Activated naive CD4-positive, alpha-beta T cell treated with anti-CD3 and anti-CD28 coated beads, Interleukin-2, amount 50 U/mL, for 72 hours (primary cell): ENCODE measurements at regions not wholly inside any gene's neighbourhood (a gene's known extent, or its start where the extent isn't known, plus 50 kb on each side); places are given as distances from the start of the nearest gene placed in this dataset.
"Not testable (repeated sequence)": the region's sequence is repeated elsewhere in the genome, so short reads cannot be mapped to it uniquely, and the experiment has no call there.

Source experiments
- ATAC-seq, 2 donors: fragments of 150-1000 bp; cut with Tn5 transposase; 2 replicates each; pipeline ENCODE4 v1.10.0; 2021; ENCODE audit warnings: mild to moderate bottlenecking in 2 of 2, moderate library complexity in 2 of 2
- DNase-seq, 2 donors: peaks; one replicate each; pipeline ENCODE4 v3.0.0; 2021 to 2022; ENCODE audit warnings: low spot score in 2 of 2
- H3K27ac Mint-ChIP-seq, 2 donors: one replicate each; pipeline ENCODE4 v1.8.0; 2022; ENCODE audit warnings: mild to moderate bottlenecking in 2 of 2, mixed read lengths in 2 of 2
- H3K36me3 Mint-ChIP-seq, 2 donors: one replicate each; pipeline ENCODE4 v1.8.0; 2022; ENCODE audit warnings: mixed read lengths in 2 of 2
- H3K9me3 Mint-ChIP-seq, 2 donors: one replicate each; pipeline ENCODE4 v1.8.0; 2022; ENCODE audit warnings: mixed read lengths in 2 of 2

DNA sequence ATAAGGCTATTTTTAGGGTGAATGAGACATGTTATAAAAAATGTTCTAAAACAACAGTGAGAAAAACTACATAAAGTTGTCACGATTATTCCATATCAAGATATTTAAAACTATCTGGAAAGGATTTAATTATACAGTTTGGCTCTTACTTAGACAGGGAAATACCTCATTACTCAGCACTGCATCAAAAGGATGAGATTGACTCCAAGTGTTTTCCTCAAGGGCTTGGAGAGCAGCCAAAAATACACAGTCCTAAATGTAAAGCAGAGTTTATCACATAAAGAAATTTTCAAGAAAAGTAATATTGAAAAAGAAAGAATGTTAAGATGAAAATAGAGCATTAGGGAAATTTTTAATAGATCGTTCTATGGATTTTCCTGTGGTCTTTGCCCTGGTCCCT is 285.5 kb upstream of the NETO1 start:
- no peak for DNase-seq
- H3K9me3 Mint-ChIP-seq: peaks cover 0 to 4% of the 10 kb centered on the region in 2 donors

DNA sequence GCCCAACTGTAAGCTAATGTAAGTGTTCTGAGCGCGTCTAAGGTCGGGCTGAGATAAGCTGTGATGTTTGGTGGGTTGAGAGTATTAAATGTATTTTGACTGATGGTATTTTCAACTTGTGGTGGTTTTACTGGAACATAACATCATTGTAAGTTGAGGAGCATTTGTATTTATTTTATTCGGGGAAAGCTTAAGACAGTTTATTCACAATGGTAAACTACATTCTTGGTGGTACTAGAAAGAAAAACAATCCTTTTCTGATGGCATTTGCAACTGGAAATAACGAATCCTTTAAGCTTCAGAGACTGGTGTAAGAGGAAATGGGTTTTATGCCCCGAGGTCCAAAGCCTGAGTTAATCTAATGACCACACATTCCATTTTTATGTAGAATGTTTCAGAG is 283.3 kb upstream of the NETO1 start:
- no peak for ATAC-seq
- H3K27ac Mint-ChIP-seq: no peak overlapping the region
- no peaks in the 10 kb centered on the region for H3K36me3 Mint-ChIP-seq
- DNase-seq: no peak
- H3K9me3 Mint-ChIP-seq: peaks cover 0 to 4% of the 10 kb centered on the region in 2 donors

More for the DNA sequence above, 285.5 kb upstream of the NETO1 start:
- no peak overlapping the region for H3K27ac Mint-ChIP-seq
- H3K36me3 Mint-ChIP-seq: no peaks in the 10 kb centered on the region
- ATAC-seq: no peak

DNA sequence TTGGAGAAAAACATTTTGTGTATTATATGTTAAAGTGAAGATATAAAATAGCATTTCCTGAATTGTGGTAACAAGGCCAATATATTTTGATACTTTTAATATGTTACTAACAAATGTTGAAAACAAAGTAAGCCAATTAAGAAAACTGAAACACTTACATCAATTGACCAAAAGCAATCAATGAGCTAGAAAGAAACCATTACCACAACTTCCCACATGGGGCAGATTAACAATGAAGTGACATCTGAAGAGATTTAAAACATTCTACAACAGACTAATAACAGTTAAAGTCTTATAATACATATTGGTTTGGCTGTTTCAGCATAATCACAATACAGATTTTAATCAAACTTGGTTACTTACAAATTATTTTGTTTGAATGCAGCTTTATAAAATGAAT is 282.4 kb upstream of the NETO1 start:
- ATAC-seq (no peak), DNase-seq (no peak)
- Mint-ChIP-seq H3K36me3 (no peaks in the 10 kb centered on the region), H3K9me3 (peaks cover 0 to 4% of the 10 kb centered on the region in 2 donors), H3K27ac (no peak overlapping the region)

DNA sequence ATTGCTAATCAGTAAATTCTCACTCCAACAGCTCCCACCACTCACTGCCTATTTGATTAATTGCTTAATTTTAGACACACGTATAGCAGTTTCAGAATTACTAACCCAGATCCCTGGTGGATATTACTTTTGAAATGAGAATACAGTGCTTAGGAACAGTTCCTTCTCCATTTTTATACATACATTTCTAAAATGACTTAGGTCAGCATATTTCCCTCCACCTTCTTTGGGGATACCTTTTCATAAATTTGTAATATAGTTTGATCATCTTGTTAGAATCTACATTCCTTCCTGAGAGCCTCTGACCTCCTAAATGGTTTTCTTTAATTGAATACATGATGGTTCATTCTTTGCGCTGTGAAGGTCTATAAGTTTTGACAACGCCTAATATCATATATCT is 279.8 kb upstream of the NETO1 start:
- DNase-seq (no peak), ATAC-seq (no peak)
- Mint-ChIP-seq H3K27ac (no peak overlapping the region), H3K9me3 (peaks cover 6 to 7% of the 10 kb centered on the region in 2 donors), H3K36me3 (no peaks in the 10 kb centered on the region)

DNA sequence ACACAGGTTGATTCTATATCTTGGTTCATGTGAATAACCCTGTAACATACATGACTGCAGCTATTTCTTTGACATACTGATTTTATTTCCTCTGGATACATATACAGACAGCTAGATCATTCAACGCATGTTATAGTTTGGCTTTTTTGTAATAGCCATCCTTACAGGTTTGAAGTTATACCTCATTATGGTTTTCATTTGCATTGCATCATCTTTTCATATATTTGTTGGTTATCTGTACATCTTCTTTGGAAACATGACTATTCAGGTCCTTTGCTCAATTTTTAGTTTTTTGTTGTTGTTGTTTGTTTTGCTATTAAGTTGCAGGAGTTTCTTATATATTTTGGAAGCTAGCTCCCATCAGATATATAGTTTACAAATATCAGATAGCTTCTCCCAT is 276.2 kb upstream of the NETO1 start:
- DNase-seq: no peak
- Mint-ChIP-seq H3K9me3 (peaks cover 6 to 7% of the 10 kb centered on the region in 2 donors), H3K36me3 (no peaks in the 10 kb centered on the region), H3K27ac (no peak overlapping the region)
- no peak for ATAC-seq

DNA sequence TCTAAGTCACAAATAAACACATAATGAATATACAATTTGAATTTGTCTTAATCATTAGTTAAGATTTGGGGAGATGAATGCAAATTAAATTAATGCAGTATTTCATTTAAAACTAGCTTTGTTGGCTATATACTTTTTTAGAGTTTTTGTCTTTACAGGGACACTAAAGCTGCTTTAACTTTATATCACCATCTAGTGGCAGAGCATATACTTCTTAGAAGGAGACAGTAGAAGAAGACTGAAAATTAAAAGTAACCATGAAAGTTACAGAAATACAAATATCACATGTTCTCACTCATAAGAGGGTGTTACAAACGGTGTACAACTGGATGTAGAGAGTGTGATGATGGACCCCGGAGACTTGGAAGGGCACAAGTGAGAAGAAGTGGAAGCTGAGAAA is 268.3 kb upstream of the NETO1 start:
- DNase-seq (no peak), ATAC-seq (no peak)
- Mint-ChIP-seq H3K27ac (no peak overlapping the region), H3K9me3 (peaks cover 4 to 13% of the 10 kb centered on the region in 2 donors), H3K36me3 (no peaks in the 10 kb centered on the region)

DNA sequence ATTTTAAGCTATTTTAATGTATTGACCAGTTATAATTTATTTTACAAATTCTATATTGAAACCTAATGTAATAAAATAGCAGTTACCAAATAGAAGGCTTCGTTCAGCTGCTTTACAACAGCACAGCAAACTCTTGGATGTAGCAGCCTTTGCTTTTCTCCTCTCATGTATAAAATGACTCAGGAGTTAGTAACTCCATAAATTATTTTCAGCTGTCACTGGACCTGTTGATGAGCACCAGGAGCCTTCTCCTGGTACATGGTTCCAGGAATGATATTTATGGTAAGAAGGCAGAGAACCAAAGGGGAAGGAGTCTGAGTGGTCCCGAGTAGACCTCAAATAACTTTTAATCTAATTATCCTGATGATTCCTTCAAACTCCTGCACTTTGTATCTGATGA is 256.4 kb upstream of the NETO1 start:
- Mint-ChIP-seq H3K27ac (no peak overlapping the region), H3K36me3 (no peaks in the 10 kb centered on the region), H3K9me3 (peaks cover 5 to 11% of the 10 kb centered on the region in 2 donors)
- ATAC-seq: no peak
- DNase-seq: no peak

DNA sequence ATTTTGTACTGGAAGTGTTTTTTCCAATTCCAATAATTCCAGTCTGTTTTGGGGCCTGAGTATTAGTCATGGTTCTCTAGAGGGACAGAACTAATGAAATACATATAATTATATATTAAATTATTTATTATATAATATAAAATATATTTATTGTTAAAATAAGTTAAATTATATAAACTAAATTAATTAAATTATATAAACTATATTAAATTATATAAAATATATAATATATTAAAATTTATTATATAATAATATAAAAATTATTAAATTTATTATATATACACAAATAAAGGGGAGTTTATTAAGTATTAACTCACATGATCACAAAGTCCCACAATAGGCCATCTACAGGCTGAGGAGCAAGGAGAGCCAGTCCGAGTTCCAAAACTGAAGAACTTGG is 253.4 kb upstream of the NETO1 start:
- no peaks in the 10 kb centered on the region for H3K36me3 Mint-ChIP-seq
- DNase-seq: no peak
- H3K27ac Mint-ChIP-seq: no peak overlapping the region
- ATAC-seq: no peak
- H3K9me3 Mint-ChIP-seq: peaks cover 5 to 7% of the 10 kb centered on the region in 2 donors

DNA sequence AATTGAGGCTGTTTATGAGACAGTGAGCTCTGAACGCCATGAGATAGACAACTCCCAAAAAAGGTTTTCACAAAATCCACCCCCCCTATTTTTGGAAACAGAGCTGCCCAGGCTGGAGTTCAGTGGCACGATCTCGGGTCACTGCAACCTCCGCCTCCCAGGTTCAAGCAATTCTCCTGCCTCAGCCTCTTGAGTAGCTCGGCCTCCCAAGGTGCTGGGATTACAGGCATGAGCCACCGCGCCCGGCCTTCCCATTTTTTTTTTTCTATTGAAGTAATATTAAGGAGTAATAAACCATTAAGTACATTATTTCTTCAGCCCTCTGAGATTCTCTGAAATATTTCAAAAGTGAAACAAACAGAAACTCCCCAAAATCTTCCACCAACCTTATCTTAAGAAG is 252.8 kb upstream of the NETO1 start:
- H3K27ac Mint-ChIP-seq: no peak overlapping the region
- no peaks in the 10 kb centered on the region for H3K36me3 Mint-ChIP-seq
- no peak for ATAC-seq
- DNase-seq: no peak
- peaks cover 5 to 7% of the 10 kb centered on the region in 2 donors for H3K9me3 Mint-ChIP-seq

DNA sequence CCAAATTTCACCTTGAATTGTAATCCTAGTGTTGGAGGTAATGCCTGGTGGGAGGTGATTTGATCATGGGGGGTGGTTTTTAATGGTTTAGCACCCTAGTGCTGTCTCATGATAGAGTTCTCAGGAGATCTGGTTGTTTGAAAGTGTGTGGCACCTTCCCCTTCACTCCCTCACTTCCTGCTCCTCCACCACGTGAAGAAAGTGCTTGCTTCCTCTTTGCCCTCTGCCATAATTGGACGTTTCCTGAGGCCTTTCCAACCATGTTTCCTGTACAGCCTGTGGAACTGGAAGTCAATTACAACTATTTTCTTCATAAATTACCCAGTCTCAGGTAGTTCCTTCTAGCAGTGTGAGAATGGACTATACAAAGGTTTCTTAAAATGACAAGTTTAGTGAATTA is 251.8 kb upstream of the NETO1 start:
- Mint-ChIP-seq H3K9me3 (peaks cover under 1 to 7% of the 10 kb centered on the region in 2 donors), H3K36me3 (no peaks in the 10 kb centered on the region), H3K27ac (no peak overlapping the region)
- DNase-seq (no peak), ATAC-seq (no peak)

DNA sequence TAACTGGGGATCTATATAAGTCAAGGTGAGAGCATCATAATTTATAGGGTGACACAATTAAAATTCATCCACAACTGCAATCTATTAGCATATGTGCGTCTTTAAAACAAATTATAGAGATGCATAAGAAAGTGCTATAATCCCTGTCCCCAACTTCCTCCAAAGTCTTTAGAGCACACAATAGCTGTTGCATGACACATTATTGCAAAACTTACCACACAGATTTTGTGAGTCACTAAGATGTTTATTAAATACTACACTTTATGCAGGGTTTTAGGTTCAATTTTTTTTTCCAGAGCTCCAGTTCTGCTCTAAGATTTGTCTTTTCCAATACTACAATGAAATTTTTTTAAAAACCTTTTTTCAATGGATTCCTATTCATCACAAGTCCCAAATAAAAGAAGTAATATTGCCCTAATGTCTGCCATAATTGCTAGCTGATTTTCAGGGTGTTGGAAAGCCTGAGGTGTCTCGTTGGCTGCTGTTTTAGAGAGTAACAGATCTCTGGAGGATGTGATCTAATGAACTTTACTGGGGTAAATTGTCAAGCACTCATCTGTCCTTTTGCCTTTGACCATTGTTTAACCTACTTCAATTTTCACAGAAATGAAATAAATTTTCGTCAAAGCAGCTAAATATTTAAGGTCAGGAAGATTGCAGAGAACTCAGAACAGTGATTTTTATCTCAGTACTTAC is 250.5 kb upstream of the NETO1 start:
- DNase-seq: no peak
- Mint-ChIP-seq H3K9me3 (peaks cover 0 to 10% of the 10 kb centered on the region in 2 donors), H3K27ac (no peak overlapping the region), H3K36me3 (no peaks in the 10 kb centered on the region)
- ATAC-seq: no peak

DNA sequence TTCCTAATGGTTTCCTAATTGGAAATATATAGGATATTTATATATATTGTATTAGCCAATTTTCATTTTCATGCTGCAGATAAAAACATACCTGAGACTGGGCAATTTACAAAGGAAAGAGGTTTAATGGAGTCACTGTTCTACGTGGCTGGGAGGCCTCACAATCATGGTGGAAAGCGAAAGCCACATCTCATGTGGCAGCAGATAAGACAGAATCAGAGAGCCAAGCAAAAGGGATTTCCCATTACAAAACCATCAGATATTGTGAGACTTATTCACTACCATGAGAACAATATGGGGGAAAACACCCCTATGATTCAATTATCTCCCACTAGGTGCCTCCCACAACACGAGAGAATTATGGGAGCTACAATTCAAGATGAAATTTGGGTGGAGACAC is 242.5 kb upstream of the NETO1 start:
- Mint-ChIP-seq H3K9me3 (peaks cover 0 to 8% of the 10 kb centered on the region in 2 donors), H3K36me3 (no peaks in the 10 kb centered on the region), H3K27ac (no peak overlapping the region)
- ATAC-seq: no peak
- DNase-seq: no peak

DNA sequence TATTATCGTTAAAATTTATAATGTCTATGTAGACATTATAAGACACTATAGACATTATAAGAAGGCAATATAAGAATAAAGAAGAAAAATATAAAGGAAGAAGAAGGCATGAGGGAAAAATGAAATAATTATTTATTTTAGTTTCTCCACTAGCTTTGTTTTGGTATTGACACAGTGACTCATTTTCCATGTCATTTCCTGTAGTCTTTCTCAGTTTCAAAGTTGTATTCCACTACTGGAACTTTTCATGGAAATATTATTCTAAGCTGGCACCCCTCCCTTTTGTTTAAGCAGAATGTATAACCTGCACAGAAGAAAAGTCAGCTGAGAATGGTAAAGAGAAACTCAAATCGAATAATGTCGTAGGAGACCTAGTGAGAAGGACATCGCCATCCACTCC is 234.2 kb upstream of the NETO1 start:
- Mint-ChIP-seq H3K9me3 (peaks cover 0 to 13% of the 10 kb centered on the region in 2 donors), H3K27ac (no peak overlapping the region), H3K36me3 (peaks cover 0 to 5% of the 10 kb centered on the region in 2 donors)
- ATAC-seq (no peak), DNase-seq (no peak)

DNA sequence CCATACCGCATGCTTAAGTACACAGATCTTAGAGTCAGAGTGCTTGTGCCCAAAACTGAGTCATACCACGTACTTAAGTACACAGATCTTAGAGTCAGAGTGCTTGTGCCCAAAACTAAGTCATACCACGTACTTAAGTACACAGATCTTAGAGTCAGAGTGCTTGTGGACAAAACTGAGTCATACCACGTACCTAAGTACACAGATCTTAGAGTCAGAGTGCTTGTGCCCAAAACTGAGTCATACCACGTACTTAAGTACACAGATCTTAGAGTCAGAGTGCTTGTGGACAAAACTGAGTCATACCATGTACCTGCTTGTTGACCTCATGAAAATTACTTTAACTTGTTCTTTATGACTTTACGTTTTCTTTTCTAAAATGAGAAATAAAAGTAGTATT is 233.7 kb upstream of the NETO1 start:
- not testable (repeated sequence) for H3K27ac Mint-ChIP-seq, DNase-seq, ATAC-seq, H3K36me3 Mint-ChIP-seq
- H3K9me3 Mint-ChIP-seq: peaks cover 0 to 13% of the 10 kb centered on the region in 2 donors

DNA sequence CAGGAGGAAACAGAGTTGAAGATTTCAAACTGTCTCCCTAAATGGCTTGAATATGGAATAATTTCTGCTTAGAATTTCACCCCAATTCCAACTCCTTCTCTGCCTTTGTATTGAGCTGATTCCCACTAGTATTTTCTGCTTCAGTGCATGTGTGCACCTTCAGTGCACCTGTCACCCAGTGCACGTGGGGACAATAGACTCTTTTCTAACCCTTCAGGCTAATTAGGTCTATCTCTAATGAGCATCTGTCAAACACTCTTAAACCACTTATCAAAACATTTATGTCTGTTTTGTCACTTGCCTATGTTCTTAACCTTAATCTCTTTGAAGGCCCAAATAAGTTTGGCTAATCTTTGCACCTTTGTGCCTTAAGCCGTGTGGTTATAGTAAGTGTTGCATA is 232.0 kb upstream of the NETO1 start:
- no peak overlapping the region for H3K27ac Mint-ChIP-seq
- DNase-seq (no peak), ATAC-seq (no peak)
- peaks cover under 1 to 9% of the 10 kb centered on the region in 2 donors for H3K9me3 Mint-ChIP-seq
- H3K36me3 Mint-ChIP-seq: peaks cover 0 to 5% of the 10 kb centered on the region in 2 donors

DNA sequence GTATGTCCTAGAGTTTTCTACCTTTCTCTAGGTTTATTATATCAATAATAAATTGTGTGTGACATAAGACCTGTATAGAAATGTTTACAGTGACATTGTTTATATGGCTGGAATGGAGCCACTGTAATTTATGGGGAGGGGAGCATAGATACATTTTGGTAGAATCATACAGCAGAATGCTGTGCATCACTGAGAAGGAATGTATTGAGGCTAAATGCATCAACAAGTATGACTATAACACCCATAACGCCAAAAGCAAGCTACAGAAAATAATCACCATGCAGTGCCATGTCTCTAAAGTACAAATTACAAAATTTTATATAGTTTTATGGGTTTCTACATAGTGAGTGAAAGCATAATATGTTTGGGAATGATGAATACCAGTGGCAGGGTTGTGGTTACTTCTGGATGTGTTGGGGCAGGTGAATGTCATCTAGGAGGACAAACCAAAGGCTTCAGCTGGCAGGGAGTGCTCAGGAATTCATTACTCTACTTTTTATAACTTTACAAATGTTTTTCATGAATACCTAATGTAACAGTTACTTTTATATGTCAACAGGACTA is 226.0 kb upstream of the NETO1 start:
- DNase-seq (no peak), ATAC-seq (no peak)
- H3K36me3 Mint-ChIP-seq: no peaks in the 10 kb centered on the region
- peaks cover 16 to 18% of the 10 kb centered on the region in 2 donors for H3K9me3 Mint-ChIP-seq
- no peak overlapping the region for H3K27ac Mint-ChIP-seq

DNA sequence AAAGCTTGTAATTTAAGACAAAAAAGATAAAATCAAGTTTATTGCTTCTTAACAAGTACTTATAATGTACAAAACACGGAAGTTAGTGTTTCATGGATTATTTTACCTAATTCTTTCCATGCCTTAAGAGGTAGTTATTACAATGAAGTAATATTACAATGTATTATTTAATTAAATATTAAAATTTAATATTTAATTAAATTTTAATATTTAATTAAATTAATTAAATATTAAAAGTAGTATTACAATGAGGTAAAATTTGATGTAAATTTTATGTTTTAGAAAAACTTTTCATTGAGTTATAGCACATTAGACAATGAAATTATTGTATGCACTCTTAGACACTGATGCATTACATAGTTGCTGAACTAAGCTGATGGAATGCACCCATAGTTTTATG is 220.7 kb upstream of the NETO1 start:
- no peak overlapping the region for H3K27ac Mint-ChIP-seq
- no peaks in the 10 kb centered on the region for H3K36me3 Mint-ChIP-seq
- ATAC-seq: no peak
- no peak for DNase-seq
- H3K9me3 Mint-ChIP-seq: peaks cover 12 to 19% of the 10 kb centered on the region in 2 donors

DNA sequence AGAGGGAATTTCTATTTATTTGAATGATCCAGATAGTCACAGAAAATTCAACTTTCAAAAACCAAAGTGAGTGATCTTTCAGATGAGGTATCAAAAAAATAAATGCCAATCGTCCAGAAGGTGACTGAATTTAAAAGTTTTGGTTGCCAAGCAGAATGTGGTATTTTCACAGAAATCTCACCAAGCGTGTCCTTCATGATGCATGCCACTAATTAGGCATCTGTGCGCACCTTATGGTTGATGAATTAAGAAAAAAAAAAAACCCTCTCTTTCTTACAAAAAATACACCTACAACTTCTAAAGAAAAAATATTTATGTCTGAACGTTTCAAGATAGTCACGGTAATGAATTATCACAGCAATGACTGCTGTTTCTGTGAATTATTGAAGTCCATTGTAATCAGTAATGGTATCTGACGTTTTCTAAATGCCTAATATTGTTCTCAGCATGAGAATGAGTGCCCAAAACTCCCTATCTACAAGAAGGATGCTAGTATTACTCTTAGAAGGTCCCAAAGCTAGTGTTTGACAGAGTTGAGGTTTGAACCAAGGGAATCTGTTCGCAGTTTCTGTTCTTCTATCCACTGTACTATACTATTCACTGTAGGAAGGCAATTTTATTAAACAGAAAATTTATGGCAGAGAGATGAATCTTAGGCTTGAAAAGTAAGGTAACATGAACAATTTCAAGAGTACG is 219.6 kb upstream of the NETO1 start:
- DNase-seq (no peak), ATAC-seq (no peak)
- H3K9me3 Mint-ChIP-seq: peaks cover 16 to 19% of the 10 kb centered on the region in 2 donors
- no peaks in the 10 kb centered on the region for H3K36me3 Mint-ChIP-seq
- no peak overlapping the region for H3K27ac Mint-ChIP-seq
